Astrocyte (in vitro differentiated cells and primary cell): ENCODE measurements at regions not wholly inside any gene's neighbourhood (a gene's known extent, or its start where the extent isn't known, plus 50 kb on each side); places are given as distances from the start of the nearest gene placed in this dataset.

Experiments used
- DNase-seq: peaks from one replicate; pipeline ENCODE4 v3.0.0-alpha.2; 2010; ENCODE audit warnings: low read depth
- FAIRE-seq: peaks from 2 replicates; lab custom pipeline; 2011; peaks lifted over from hg19 to GRCh38; lab: Jason Lieb, UNC
- H2AFZ ChIP-seq: 2 replicates; pipeline ENCODE4 v1.6.0; 2012; ENCODE audit warnings: low read depth, low read length, inconsistent platforms
- H3K27ac ChIP-seq: 2 replicates; pipeline ENCODE4 v1.5.1; 2011; ENCODE audit warnings: low read depth, low read length, inconsistent platforms
- H3K27me3 ChIP-seq: 2 replicates; pipeline ENCODE4 v1.6.0; 2011; ENCODE audit warnings: low read length, inconsistent platforms; ENCODE audit not compliant: insufficient read depth
- H3K36me3 ChIP-seq: 2 replicates; pipeline ENCODE4 v1.5.1; 2011; ENCODE audit warnings: low read length, inconsistent platforms; ENCODE audit not compliant: insufficient read depth
- H3K4me1 ChIP-seq: 2 replicates; pipeline ENCODE4 v1.5.1; 2011; ENCODE audit warnings: low read length, inconsistent platforms; ENCODE audit not compliant: insufficient read depth
- H3K4me2 ChIP-seq: 2 replicates; pipeline ENCODE4 v1.6.0; 2012; ENCODE audit warnings: low read length, inconsistent platforms
- H3K4me3 ChIP-seq: 2 replicates; pipeline ENCODE4 v1.5.1; 2011; ENCODE audit warnings: low read depth, mild to moderate bottlenecking, low read length, inconsistent platforms; ENCODE audit not compliant: insufficient read depth
- H3K79me2 ChIP-seq: 2 replicates; pipeline ENCODE4 v1.6.0; 2012; ENCODE audit warnings: mild to moderate bottlenecking, low read length, inconsistent platforms; ENCODE audit not compliant: insufficient read depth
- H3K9ac ChIP-seq: 2 replicates; pipeline ENCODE4 v1.6.0; 2012; ENCODE audit warnings: mild to moderate bottlenecking, low read length, inconsistent platforms
- H3K9me3 ChIP-seq: 2 replicates; pipeline ENCODE4 v1.5.1; 2012; ENCODE audit warnings: low read depth, mild to moderate bottlenecking, low read length, inconsistent platforms; ENCODE audit not compliant: insufficient read depth
- H4K20me1 ChIP-seq: 2 replicates; pipeline ENCODE4 v1.6.0; 2012; ENCODE audit warnings: low read length, inconsistent platforms; ENCODE audit not compliant: insufficient read depth
- H3K27ac Mint-ChIP-seq: one replicate; pipeline ENCODE4 v1.8.0; 2021; ENCODE audit warnings: mild to moderate bottlenecking, mixed read lengths; ENCODE audit not compliant: unreplicated experiment
- H3K27me3 Mint-ChIP-seq: one replicate; pipeline ENCODE4 v1.8.0; 2021; ENCODE audit warnings: low read depth, mixed read lengths; ENCODE audit not compliant: unreplicated experiment
- H3K36me3 Mint-ChIP-seq: one replicate; pipeline ENCODE4 v1.8.0; 2021; ENCODE audit warnings: low read depth, mixed read lengths; ENCODE audit not compliant: unreplicated experiment
- H3K4me1 Mint-ChIP-seq: one replicate; pipeline ENCODE4 v1.8.0; 2021; ENCODE audit warnings: low read depth, mixed read lengths; ENCODE audit not compliant: unreplicated experiment
- H3K4me3 Mint-ChIP-seq: one replicate; pipeline ENCODE4 v1.8.0; 2021; ENCODE audit warnings: mild to moderate bottlenecking, moderate library complexity, mixed read lengths; ENCODE audit not compliant: unreplicated experiment
- H3K9me3 Mint-ChIP-seq: one replicate; pipeline ENCODE4 v1.8.0; 2021; ENCODE audit warnings: mild to moderate bottlenecking, mixed read lengths; ENCODE audit not compliant: unreplicated experiment
- CTCF ChIP-seq: IDR thresholded peaks from 2 replicates; pipeline ENCODE4 v1.5.1; 2011; ENCODE audit warnings: low read depth, mild to moderate bottlenecking, inconsistent platforms, low read length, moderate library complexity; ENCODE audit not compliant: insufficient read depth
- EZH2 ChIP-seq: IDR thresholded peaks from 2 replicates; pipeline ENCODE4 v1.6.1; 2012; ENCODE audit warnings: mild to moderate bottlenecking, low read length, inconsistent platforms; ENCODE audit not compliant: insufficient read depth

DNA sequence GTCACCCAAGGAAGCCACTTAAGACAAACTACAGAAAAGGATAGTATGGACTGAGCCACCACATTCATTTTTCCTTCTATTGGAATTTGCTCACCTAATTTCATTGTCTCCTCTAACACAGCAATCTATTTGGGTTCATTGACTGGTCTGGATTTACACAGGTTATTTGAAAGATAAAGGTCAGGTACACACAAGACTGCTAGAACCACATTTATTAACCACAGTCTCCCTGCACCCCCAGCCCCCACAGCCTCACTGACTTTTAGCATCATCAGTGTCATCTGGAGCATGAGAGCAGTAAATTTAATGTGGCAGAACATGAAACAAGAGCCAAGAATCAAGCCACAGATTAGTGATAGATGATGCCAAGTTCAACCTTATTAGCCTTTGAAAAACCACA lies 226.9 kb upstream of the GYPC start:
- H3K27ac Mint-ChIP-seq = no peak overlapping the region
- H3K27me3 ChIP-seq = no peaks in the 10 kb centered on the region
- H3K36me3 Mint-ChIP-seq = no peaks in the 10 kb centered on the region
- no peaks in the 10 kb centered on the region for H3K4me1 Mint-ChIP-seq
- no peak overlapping the region for H2AFZ ChIP-seq
- H3K4me3 Mint-ChIP-seq = no peak overlapping the region
- H3K9me3 Mint-ChIP-seq = no peaks in the 10 kb centered on the region
- no peak overlapping the region for H3K4me3 ChIP-seq
- H3K4me2 ChIP-seq = no peak overlapping the region
- H3K36me3 ChIP-seq = no peaks in the 10 kb centered on the region
- peaks cover 10% of the 10 kb centered on the region for H3K9me3 ChIP-seq
- peaks cover 6% of the 10 kb centered on the region for H3K27me3 Mint-ChIP-seq
- H3K79me2 ChIP-seq = no peaks in the 10 kb centered on the region
- FAIRE-seq = no peak
- no peaks in the 10 kb centered on the region for H3K4me1 ChIP-seq
- DNase-seq = no peak
- H3K27ac ChIP-seq = no peak overlapping the region
- H4K20me1 ChIP-seq = no peaks in the 10 kb centered on the region
- TF ChIP-seq CTCF = no peak
- TF ChIP-seq EZH2 = no peak
- H3K9ac ChIP-seq = no peak overlapping the region

DNA sequence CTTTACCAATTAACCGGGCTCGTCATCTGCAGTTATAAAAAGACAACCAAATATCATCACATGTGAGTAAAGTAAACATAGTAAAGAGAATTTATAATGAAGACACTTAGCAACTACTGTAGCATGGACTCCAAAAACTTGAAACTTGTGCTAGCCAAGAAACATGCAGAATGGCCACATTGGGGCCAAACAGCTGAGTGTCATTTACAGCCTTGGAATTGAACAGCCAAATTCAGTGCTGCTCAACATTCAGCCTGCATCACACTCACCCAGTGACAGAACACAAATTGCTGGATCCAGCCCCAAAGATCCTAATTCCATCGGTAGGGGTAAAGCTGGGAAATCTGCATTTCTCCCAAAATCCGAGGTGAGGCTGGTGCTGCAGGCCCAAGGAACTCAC lies 224.8 kb upstream of the GYPC start:
- Histone ChIP-seq H3K79me2 (no peaks in the 10 kb centered on the region), H3K9ac (no peak overlapping the region), H3K4me2 (no peak overlapping the region), H4K20me1 (no peaks in the 10 kb centered on the region), H3K36me3 (no peaks in the 10 kb centered on the region), H3K4me1 (no peaks in the 10 kb centered on the region), H3K27ac (no peak overlapping the region), H2AFZ (no peak overlapping the region), H3K27me3 (no peaks in the 10 kb centered on the region), H3K4me3 (no peak overlapping the region), H3K9me3 (peaks cover 12% of the 10 kb centered on the region)
- H3K4me1 Mint-ChIP-seq = no peaks in the 10 kb centered on the region
- no peaks in the 10 kb centered on the region for H3K9me3 Mint-ChIP-seq
- H3K27me3 Mint-ChIP-seq = peaks cover 11% of the 10 kb centered on the region
- TF ChIP-seq EZH2 (no peak), CTCF (no peak)
- no peak overlapping the region for H3K27ac Mint-ChIP-seq
- DNase-seq (no peak), FAIRE-seq (no peak)
- H3K36me3 Mint-ChIP-seq = no peaks in the 10 kb centered on the region
- H3K4me3 Mint-ChIP-seq = no peak overlapping the region

DNA sequence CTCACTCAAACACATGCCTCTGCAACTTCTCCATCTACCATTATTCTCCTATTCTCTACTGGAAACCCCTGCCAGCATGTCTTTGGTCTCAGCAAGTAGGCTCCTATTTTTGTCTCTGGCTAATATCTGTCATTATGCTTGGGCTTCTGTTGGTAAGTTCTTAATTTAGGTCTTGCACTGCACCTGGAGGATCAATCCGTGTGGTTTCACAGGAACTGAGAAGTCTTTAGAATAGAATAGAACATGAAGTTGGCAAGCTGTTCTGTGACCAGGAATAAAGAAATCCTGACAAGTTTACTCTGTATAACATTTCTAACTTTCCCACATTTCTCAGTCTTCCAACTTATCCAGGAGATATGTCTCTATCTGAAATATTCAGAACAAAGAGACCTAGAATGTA lies 219.5 kb upstream of the GYPC start:
- H3K9me3 ChIP-seq = peaks cover 10% of the 10 kb centered on the region
- no peak overlapping the region for H3K4me3 Mint-ChIP-seq
- H3K79me2 ChIP-seq = no peaks in the 10 kb centered on the region
- no peaks in the 10 kb centered on the region for H3K36me3 Mint-ChIP-seq
- no peak for TF ChIP-seq CTCF
- TF ChIP-seq EZH2 = no peak
- H3K27me3 ChIP-seq = no peaks in the 10 kb centered on the region
- H3K27ac ChIP-seq = no peak overlapping the region
- no peaks in the 10 kb centered on the region for H4K20me1 ChIP-seq
- no peaks in the 10 kb centered on the region for H3K4me1 ChIP-seq
- no peak for FAIRE-seq
- no peaks in the 10 kb centered on the region for H3K4me1 Mint-ChIP-seq
- H3K9ac ChIP-seq = no peak overlapping the region
- H3K36me3 ChIP-seq = no peaks in the 10 kb centered on the region
- DNase-seq = no peak
- H3K27ac Mint-ChIP-seq = no peak overlapping the region
- H3K4me3 ChIP-seq = no peak overlapping the region
- no peaks in the 10 kb centered on the region for H3K9me3 Mint-ChIP-seq
- no peak overlapping the region for H2AFZ ChIP-seq
- peaks cover 15% of the 10 kb centered on the region for H3K27me3 Mint-ChIP-seq
- H3K4me2 ChIP-seq = no peak overlapping the region
